H1 (cell line): ENCODE measurements at regions not wholly inside any gene's neighbourhood (a gene's known extent, or its start where the extent isn't known, plus 50 kb on each side); places are given as distances from the start of the nearest gene placed in this dataset.

Experiments used
- CTCF ChIA-PET: fragments of 300-600 bp; sonication (Branson Sonifier 250); formaldehyde crosslinking; loops from one replicate; lab custom pipeline; 2021; ENCODE audit not compliant: partially characterized antibody; lab: Charles Lee
- POLR2A ChIA-PET: fragments of 300-600 bp; sonication (Branson Sonifier 250); formaldehyde crosslinking; loops from one replicate; lab custom pipeline; 2021; ENCODE audit warnings: inconsistent platforms; ENCODE audit not compliant: partially characterized antibody; lab: Charles Lee
- DNase-seq, 2 experiments: peaks; one replicate each; pipeline versions ENCODE4 v3.0.0 to v3.0.0-alpha.2; 2010 to 2022; ENCODE audit warnings: low spot score in 2 of 2, low read depth in 1 of 2, mixed read lengths in 1 of 2
- FAIRE-seq: peaks from 2 replicates; lab custom pipeline; 2011; peaks lifted over from hg19 to GRCh38; lab: Jason Lieb, UNC
- H2AFZ ChIP-seq: 2 replicates; pipeline ENCODE4 v1.8.1; 2012; ENCODE audit warnings: low read length, inconsistent platforms
- H2AK5ac ChIP-seq: 2 replicates; pipeline ENCODE4 v1.6.1; 2013; ENCODE audit warnings: low read depth, low read length
- H2BK120ac ChIP-seq: replicated peaks from 2 replicates; pipeline ENCODE3; 2013; ENCODE audit warnings: low read depth, low read length, inconsistent platforms
- H2BK12ac ChIP-seq: 2 replicates; pipeline ENCODE4 v1.6.1; 2013; ENCODE audit warnings: low read depth, low read length
- H2BK15ac ChIP-seq: 2 replicates; pipeline ENCODE4 v1.6.1; 2013; ENCODE audit warnings: low read length
- H2BK20ac ChIP-seq: 2 replicates; pipeline ENCODE4 v1.6.1; 2013; ENCODE audit warnings: low read length
- H2BK5ac ChIP-seq: 2 replicates; pipeline ENCODE4 v1.6.1; 2013; ENCODE audit warnings: low read depth, low read length
- H3K14ac ChIP-seq: 2 replicates; pipeline ENCODE4 v1.6.1; 2013; ENCODE audit warnings: inconsistent platforms; ENCODE audit not compliant: insufficient read length
- H3K18ac ChIP-seq: 2 replicates; pipeline ENCODE4 v1.6.1; 2013; ENCODE audit warnings: low read length; ENCODE audit errors: extremely low read depth
- H3K23ac ChIP-seq: 2 replicates; pipeline ENCODE4 v1.6.1; 2013; ENCODE audit warnings: inconsistent platforms; ENCODE audit not compliant: insufficient read length
- H3K23me2 ChIP-seq: 2 replicates; pipeline ENCODE4 v1.6.1; 2013; ENCODE audit warnings: low read depth, low read length
- H3K27ac ChIP-seq: 2 replicates; pipeline ENCODE4 v1.6.1; 2011; ENCODE audit warnings: low read depth, low read length, inconsistent platforms
- H3K27me3 ChIP-seq, 4 experiments: replicated peaks in 1 of 4; 1 replicate in 1 of 4; 2 replicates in 3 of 4; pipeline versions ENCODE4 v1.6.1 to v1.8.1; 2011 to 2013; ENCODE audit warnings: low read length in 3 of 4, mild to moderate bottlenecking in 3 of 4, inconsistent platforms in 2 of 4, mixed read lengths in 2 of 4, moderate library complexity in 1 of 4; ENCODE audit not compliant: control insufficient read depth in 3 of 4, insufficient read depth in 3 of 4; ENCODE audit errors: extremely low read depth in 1 of 4
- H3K36me3 ChIP-seq, 4 experiments: 2 replicates each; pipeline versions ENCODE4 v1.6.1 to v1.8.1; 2011 to 2013; ENCODE audit warnings: mild to moderate bottlenecking in 4 of 4, low read length in 3 of 4, moderate library complexity in 2 of 4, control low read depth in 1 of 4, inconsistent platforms in 1 of 4; ENCODE audit not compliant: insufficient read depth in 4 of 4, control insufficient read depth in 2 of 4
- H3K4ac ChIP-seq: replicated peaks from 2 replicates; pipeline ENCODE3; 2013; ENCODE audit warnings: low read length, low read depth, mixed read lengths, inconsistent platforms; ENCODE audit not compliant: insufficient read length
- H3K4me1 ChIP-seq, 4 experiments: replicated peaks in 1 of 4; 1 replicate in 1 of 4; 2 replicates in 3 of 4; pipeline versions ENCODE4 v1.6.1 to v1.8.1; 2011 to 2013; ENCODE audit warnings: low read length in 3 of 4, inconsistent platforms in 2 of 4, mixed read lengths in 1 of 4; ENCODE audit not compliant: insufficient read depth in 4 of 4, control insufficient read depth in 3 of 4
- H3K4me2 ChIP-seq, 2 experiments: 2 replicates each; pipeline versions ENCODE4 v1.6.1 to v1.8.1; 2011 to 2013; ENCODE audit warnings: low read depth in 2 of 2, low read length in 2 of 2, control low read depth in 1 of 2, inconsistent platforms in 1 of 2, mild to moderate bottlenecking in 1 of 2; ENCODE audit not compliant: insufficient read depth in 1 of 2
- H3K4me3 ChIP-seq, 4 experiments: fragments of 200-600, 300-600 bp in 1 of 4; sonication (generic), shearing (Covaris generic), sonication (Bioruptor Twin) in 1 of 4; 2 replicates each; pipeline versions ENCODE4 v1.5.1 to v1.8.1; 2011 to 2016; ENCODE audit warnings: low read length in 4 of 4, low read depth in 3 of 4, control low read depth in 2 of 4, inconsistent platforms in 2 of 4, mild to moderate bottlenecking in 2 of 4, mixed read lengths in 1 of 4, moderate library complexity in 1 of 4; ENCODE audit not compliant: insufficient read depth in 2 of 4; ENCODE audit errors: extremely low read depth in 1 of 4
- H3K56ac ChIP-seq: replicated peaks from 2 replicates; pipeline ENCODE3; 2013; ENCODE audit warnings: low read depth, mild to moderate bottlenecking, mixed read lengths, low read length, inconsistent platforms; ENCODE audit not compliant: insufficient read length
- H3K79me1 ChIP-seq: 2 replicates; pipeline ENCODE4 v1.6.1; 2013; ENCODE audit warnings: low read depth, low read length, control low read depth
- H3K79me2 ChIP-seq, 2 experiments: 2 replicates each; pipeline versions ENCODE4 v1.6.1 to v1.8.1; 2012 to 2013; ENCODE audit warnings: low read length in 2 of 2, mild to moderate bottlenecking in 2 of 2, inconsistent platforms in 1 of 2; ENCODE audit not compliant: insufficient read depth in 2 of 2, control insufficient read depth in 1 of 2
- H3K9ac ChIP-seq, 4 experiments: replicated peaks in 1 of 4; 1 replicate in 1 of 4; 2 replicates in 3 of 4; pipeline versions ENCODE4 v1.6.1 to v1.8.1; 2011 to 2013; ENCODE audit warnings: low read depth in 3 of 4, low read length in 3 of 4, control low read depth in 2 of 4, mild to moderate bottlenecking in 2 of 4, moderate library complexity in 2 of 4, inconsistent platforms in 1 of 4; ENCODE audit errors: extremely low read depth in 1 of 4
- H3K9me3 ChIP-seq, 2 experiments: 2 replicates each; pipeline versions ENCODE4 v1.6.1 to v1.8.1; 2012 to 2013; ENCODE audit warnings: mild to moderate bottlenecking in 2 of 2, moderate library complexity in 2 of 2, control low read depth in 1 of 2, inconsistent platforms in 1 of 2, low read depth in 1 of 2, low read length in 1 of 2, mixed read lengths in 1 of 2; ENCODE audit not compliant: insufficient read depth in 2 of 2
- H4K20me1 ChIP-seq, 2 experiments: replicated peaks in 1 of 2; 2 replicates each; pipeline versions ENCODE3 to v1.8.1; 2011 to 2013; ENCODE audit warnings: inconsistent platforms in 2 of 2, low read length in 2 of 2, mild to moderate bottlenecking in 1 of 2; ENCODE audit not compliant: insufficient read depth in 2 of 2, control insufficient read depth in 1 of 2
- H4K5ac ChIP-seq: 2 replicates; pipeline ENCODE4 v1.6.1; 2013; ENCODE audit warnings: low read length, low read depth, mixed read lengths, inconsistent platforms; ENCODE audit not compliant: insufficient read length
- H4K8ac ChIP-seq: 2 replicates; pipeline ENCODE4 v1.8.0; 2013; ENCODE audit warnings: mild to moderate bottlenecking, moderate library complexity, low read length, inconsistent platforms; ENCODE audit not compliant: insufficient read depth; ENCODE audit errors: extremely low read depth
- H4K91ac ChIP-seq: replicated peaks from 2 replicates; pipeline ENCODE3; 2013; ENCODE audit warnings: low read length, mixed read lengths, inconsistent platforms; ENCODE audit not compliant: insufficient read length
- CHD1 ChIP-seq: IDR thresholded peaks from 2 replicates; pipeline ENCODE4 v1.6.1; 2012; ENCODE audit warnings: low read depth, low read length, improper control_type of control experiment
- EZH2 ChIP-seq: fragments of 200-600 bp; sonication (generic); IDR thresholded peaks from 2 replicates; pipeline ENCODE4 v1.7.1; 2012; ENCODE audit warnings: low read depth, mild to moderate bottlenecking, moderate library complexity, low read length, inconsistent platforms; ENCODE audit not compliant: severe bottlenecking
- FOSL1 ChIP-seq: IDR thresholded peaks from 2 replicates; pipeline ENCODE4 v1.6.1; 2011; ENCODE audit warnings: mild to moderate bottlenecking, low read depth, low read length, moderate library complexity; ENCODE audit not compliant: insufficient read depth
- JUND ChIP-seq: IDR thresholded peaks from 2 replicates; pipeline ENCODE4 v1.6.1; 2011; ENCODE audit warnings: mild to moderate bottlenecking, improper control_type of control experiment, low read length
- KDM5A ChIP-seq: fragments of 200-600 bp; IDR thresholded peaks from 2 replicates; pipeline ENCODE4 v1.7.1; 2012; ENCODE audit warnings: mild to moderate bottlenecking, low read length, inconsistent platforms, mixed read lengths
- NANOG ChIP-seq: IDR thresholded peaks from 2 replicates; pipeline ENCODE4 v1.6.1; 2011; ENCODE audit warnings: low read length, low read depth, mild to moderate bottlenecking, inconsistent platforms; ENCODE audit not compliant: insufficient read depth, poor library complexity, severe bottlenecking
- POLR2A ChIP-seq, 2 experiments: IDR thresholded peaks; 1 replicate in 1 of 2; 2 replicates in 1 of 2; pipeline ENCODE4 v1.6.1; 2011; ENCODE audit warnings: low read depth in 2 of 2, low read length in 2 of 2, mild to moderate bottlenecking in 2 of 2; ENCODE audit errors: control extremely low read depth in 1 of 2
- POU5F1 ChIP-seq: IDR thresholded peaks from 2 replicates; pipeline ENCODE4 v1.6.1; 2011; ENCODE audit warnings: low read depth, mild to moderate bottlenecking, low read length, moderate library complexity
- RFX5 ChIP-seq: IDR thresholded peaks from 2 replicates; pipeline ENCODE4 v1.6.1; 2011; ENCODE audit warnings: low read depth, low read length, improper control_type of control experiment, borderline replicate concordance
- RXRA ChIP-seq: IDR thresholded peaks from 2 replicates; pipeline ENCODE4 v1.6.1; 2011; ENCODE audit warnings: low read depth, mild to moderate bottlenecking, low read length, moderate library complexity; ENCODE audit not compliant: insufficient read depth
- SP1 ChIP-seq: IDR thresholded peaks from 2 replicates; pipeline ENCODE4 v1.6.1; 2011; ENCODE audit warnings: low read depth, low read length
- SP4 ChIP-seq: IDR thresholded peaks from 2 replicates; pipeline ENCODE4 v1.6.1; 2012; ENCODE audit warnings: low read length, inconsistent platforms
- WGBS, 2 experiments: shearing (Covaris generic) in 1 of 2; methylation state at CpG; one replicate each; pipeline versions ENCODE4 v1.1.6 to v1.1.7; 2013 to 2015; ENCODE audit warnings: low lambda C conversion rate in 2 of 2, mixed read lengths in 2 of 2, inconsistent platforms in 1 of 2, low coverage in 1 of 2, missing lambda C conversion rate in 1 of 2; ENCODE audit not compliant: insufficient replicate concordance in 2 of 2, insufficient coverage in 1 of 2, insufficient read length in 1 of 2; ENCODE audit errors: extremely low coverage in 1 of 2, missing lambda C conversion rate in 1 of 2; 5-methylcytosine and 5-hydroxymethylcytosine counted together

- no peak overlapping the region for H3K56ac ChIP-seq
- no peak overlapping the region for H2BK15ac ChIP-seq
- H2AFZ ChIP-seq: no peak overlapping the region
- no peak overlapping the region for H3K9ac ChIP-seq
- H3K4me1 ChIP-seq: no peaks in the 10 kb centered on the region
- no peak overlapping the region for H2BK120ac ChIP-seq
- H3K23ac ChIP-seq: no peak overlapping the region
- H3K27ac ChIP-seq: no peak overlapping the region
- no peak overlapping the region for H4K5ac ChIP-seq
- H3K4ac ChIP-seq: no peak overlapping the region
- H2AK5ac ChIP-seq: no peak overlapping the region
- no peak for FAIRE-seq
- no peaks in the 10 kb centered on the region for H3K36me3 ChIP-seq
- no peaks in the 10 kb centered on the region for H3K79me2 ChIP-seq
- H3K18ac ChIP-seq: no peak overlapping the region
- H3K14ac ChIP-seq: no peak overlapping the region
- H4K91ac ChIP-seq: no peak overlapping the region
- H3K9me3 ChIP-seq: no peaks in the 10 kb centered on the region
- H4K8ac ChIP-seq: no peak overlapping the region
- 100% methylated on average over 1 of the region's 1 CpG; no CpG with 5 or more reads in 1 of the 2 experiments for WGBS, 2 experiments
- H2BK5ac ChIP-seq: no peak overlapping the region
- no peaks in the 10 kb centered on the region for H3K23me2 ChIP-seq
- no peaks in the 10 kb centered on the region for H4K20me1 ChIP-seq
- no peak for TF ChIP-seq POLR2A (IDR thresholded peaks at IDR 0.05; ENCODE audit: control extremely low read depth in 1 of 2, low read depth in 2 of 2, low read length in 2 of 2)
- no peak for TF ChIP-seq SP4
- TF ChIP-seq CHD1: no peak
- no peak for TF ChIP-seq NANOG
- TF ChIP-seq FOSL1: no peak
- no peak for TF ChIP-seq RXRA
- TF ChIP-seq SP1: no peak
- TF ChIP-seq POU5F1: no peak
- no peak for TF ChIP-seq JUND
- TF ChIP-seq KDM5A: no peak
- TF ChIP-seq EZH2: no peak
- TF ChIP-seq RFX5: no peak
- TF ChIP-seq, all 59 proteins: peak for 0
- H3K4me3 ChIP-seq: no peak overlapping the region
- no peak overlapping the region for H3K4me2 ChIP-seq
- H2BK12ac ChIP-seq: no peak overlapping the region
- no peak overlapping the region for H2BK20ac ChIP-seq
- CTCF ChIA-PET: no interaction called here
- POLR2A ChIA-PET: no interaction called here
- H3K79me1 ChIP-seq: no peaks in the 10 kb centered on the region
- no peak for DNase-seq
- H3K27me3 ChIP-seq: no peaks in the 10 kb centered on the region
Measured at GRCh38 chr5:125609011-125609410, 814.2 kb upstream of the GRAMD2B start.
